ENCODE measurements at regions not wholly inside any gene's neighbourhood (a gene's known extent, or its start where the extent isn't known, plus 50 kb on each side); places are given as distances from the start of the nearest gene placed in this dataset.

GRCh38 chr18:46333431-46334135, 229.4 kb downstream of the HAUS1 start:
- TF ChIP-seq CTCF (IDR thresholded peaks at IDR 0.05) (no peak), EZH2 (IDR thresholded peaks at IDR 0.05; ENCODE audit: borderline replicate concordance, insufficient read depth, low read depth, low read length, poor library complexity, severe bottlenecking) (no peak)

Data from B cell (primary cell).